H1 (cell line): ENCODE measurements at regions not wholly inside any gene's neighbourhood (a gene's known extent, or its start where the extent isn't known, plus 50 kb on each side); places are given as distances from the start of the nearest gene placed in this dataset.
A peak's percentile ranks its signal among the peaks of the same experiment; 100 is the strongest.

Experiments used
- CTCF ChIA-PET: fragments of 300-600 bp; sonication (Branson Sonifier 250); formaldehyde crosslinking; loops from one replicate; lab custom pipeline; 2021; ENCODE audit not compliant: partially characterized antibody; lab: Charles Lee
- POLR2A ChIA-PET: fragments of 300-600 bp; sonication (Branson Sonifier 250); formaldehyde crosslinking; loops from one replicate; lab custom pipeline; 2021; ENCODE audit warnings: inconsistent platforms; ENCODE audit not compliant: partially characterized antibody; lab: Charles Lee
- DNase-seq, 2 experiments: peaks; one replicate each; pipeline versions ENCODE4 v3.0.0 to v3.0.0-alpha.2; 2010 to 2022; ENCODE audit warnings: low spot score in 2 of 2, low read depth in 1 of 2, mixed read lengths in 1 of 2
- FAIRE-seq: peaks from 2 replicates; lab custom pipeline; 2011; peaks lifted over from hg19 to GRCh38; lab: Jason Lieb, UNC
- H2AFZ ChIP-seq: 2 replicates; pipeline ENCODE4 v1.8.1; 2012; ENCODE audit warnings: low read length, inconsistent platforms
- H2AK5ac ChIP-seq: 2 replicates; pipeline ENCODE4 v1.6.1; 2013; ENCODE audit warnings: low read depth, low read length
- H2BK120ac ChIP-seq: replicated peaks from 2 replicates; pipeline ENCODE3; 2013; ENCODE audit warnings: low read depth, low read length, inconsistent platforms
- H2BK12ac ChIP-seq: 2 replicates; pipeline ENCODE4 v1.6.1; 2013; ENCODE audit warnings: low read depth, low read length
- H2BK15ac ChIP-seq: 2 replicates; pipeline ENCODE4 v1.6.1; 2013; ENCODE audit warnings: low read length
- H2BK20ac ChIP-seq: 2 replicates; pipeline ENCODE4 v1.6.1; 2013; ENCODE audit warnings: low read length
- H2BK5ac ChIP-seq: 2 replicates; pipeline ENCODE4 v1.6.1; 2013; ENCODE audit warnings: low read depth, low read length
- H3K14ac ChIP-seq: 2 replicates; pipeline ENCODE4 v1.6.1; 2013; ENCODE audit warnings: inconsistent platforms; ENCODE audit not compliant: insufficient read length
- H3K18ac ChIP-seq: 2 replicates; pipeline ENCODE4 v1.6.1; 2013; ENCODE audit warnings: low read length; ENCODE audit errors: extremely low read depth
- H3K23ac ChIP-seq: 2 replicates; pipeline ENCODE4 v1.6.1; 2013; ENCODE audit warnings: inconsistent platforms; ENCODE audit not compliant: insufficient read length
- H3K23me2 ChIP-seq: 2 replicates; pipeline ENCODE4 v1.6.1; 2013; ENCODE audit warnings: low read depth, low read length
- H3K27ac ChIP-seq: 2 replicates; pipeline ENCODE4 v1.6.1; 2011; ENCODE audit warnings: low read depth, low read length, inconsistent platforms
- H3K27me3 ChIP-seq, 4 experiments: replicated peaks in 1 of 4; 1 replicate in 1 of 4; 2 replicates in 3 of 4; pipeline versions ENCODE4 v1.6.1 to v1.8.1; 2011 to 2013; ENCODE audit warnings: low read length in 3 of 4, mild to moderate bottlenecking in 3 of 4, inconsistent platforms in 2 of 4, mixed read lengths in 2 of 4, moderate library complexity in 1 of 4; ENCODE audit not compliant: control insufficient read depth in 3 of 4, insufficient read depth in 3 of 4; ENCODE audit errors: extremely low read depth in 1 of 4
- H3K36me3 ChIP-seq, 4 experiments: 2 replicates each; pipeline versions ENCODE4 v1.6.1 to v1.8.1; 2011 to 2013; ENCODE audit warnings: mild to moderate bottlenecking in 4 of 4, low read length in 3 of 4, moderate library complexity in 2 of 4, control low read depth in 1 of 4, inconsistent platforms in 1 of 4; ENCODE audit not compliant: insufficient read depth in 4 of 4, control insufficient read depth in 2 of 4
- H3K4ac ChIP-seq: replicated peaks from 2 replicates; pipeline ENCODE3; 2013; ENCODE audit warnings: low read length, low read depth, mixed read lengths, inconsistent platforms; ENCODE audit not compliant: insufficient read length
- H3K4me1 ChIP-seq, 4 experiments: replicated peaks in 1 of 4; 1 replicate in 1 of 4; 2 replicates in 3 of 4; pipeline versions ENCODE4 v1.6.1 to v1.8.1; 2011 to 2013; ENCODE audit warnings: low read length in 3 of 4, inconsistent platforms in 2 of 4, mixed read lengths in 1 of 4; ENCODE audit not compliant: insufficient read depth in 4 of 4, control insufficient read depth in 3 of 4
- H3K4me2 ChIP-seq, 2 experiments: 2 replicates each; pipeline versions ENCODE4 v1.6.1 to v1.8.1; 2011 to 2013; ENCODE audit warnings: low read depth in 2 of 2, low read length in 2 of 2, control low read depth in 1 of 2, inconsistent platforms in 1 of 2, mild to moderate bottlenecking in 1 of 2; ENCODE audit not compliant: insufficient read depth in 1 of 2
- H3K4me3 ChIP-seq, 4 experiments: fragments of 200-600, 300-600 bp in 1 of 4; sonication (generic), shearing (Covaris generic), sonication (Bioruptor Twin) in 1 of 4; 2 replicates each; pipeline versions ENCODE4 v1.5.1 to v1.8.1; 2011 to 2016; ENCODE audit warnings: low read length in 4 of 4, low read depth in 3 of 4, control low read depth in 2 of 4, inconsistent platforms in 2 of 4, mild to moderate bottlenecking in 2 of 4, mixed read lengths in 1 of 4, moderate library complexity in 1 of 4; ENCODE audit not compliant: insufficient read depth in 2 of 4; ENCODE audit errors: extremely low read depth in 1 of 4
- H3K56ac ChIP-seq: replicated peaks from 2 replicates; pipeline ENCODE3; 2013; ENCODE audit warnings: low read depth, mild to moderate bottlenecking, mixed read lengths, low read length, inconsistent platforms; ENCODE audit not compliant: insufficient read length
- H3K79me1 ChIP-seq: 2 replicates; pipeline ENCODE4 v1.6.1; 2013; ENCODE audit warnings: low read depth, low read length, control low read depth
- H3K79me2 ChIP-seq, 2 experiments: 2 replicates each; pipeline versions ENCODE4 v1.6.1 to v1.8.1; 2012 to 2013; ENCODE audit warnings: low read length in 2 of 2, mild to moderate bottlenecking in 2 of 2, inconsistent platforms in 1 of 2; ENCODE audit not compliant: insufficient read depth in 2 of 2, control insufficient read depth in 1 of 2
- H3K9ac ChIP-seq, 4 experiments: replicated peaks in 1 of 4; 1 replicate in 1 of 4; 2 replicates in 3 of 4; pipeline versions ENCODE4 v1.6.1 to v1.8.1; 2011 to 2013; ENCODE audit warnings: low read depth in 3 of 4, low read length in 3 of 4, control low read depth in 2 of 4, mild to moderate bottlenecking in 2 of 4, moderate library complexity in 2 of 4, inconsistent platforms in 1 of 4; ENCODE audit errors: extremely low read depth in 1 of 4
- H3K9me3 ChIP-seq, 2 experiments: 2 replicates each; pipeline versions ENCODE4 v1.6.1 to v1.8.1; 2012 to 2013; ENCODE audit warnings: mild to moderate bottlenecking in 2 of 2, moderate library complexity in 2 of 2, control low read depth in 1 of 2, inconsistent platforms in 1 of 2, low read depth in 1 of 2, low read length in 1 of 2, mixed read lengths in 1 of 2; ENCODE audit not compliant: insufficient read depth in 2 of 2
- H4K20me1 ChIP-seq, 2 experiments: replicated peaks in 1 of 2; 2 replicates each; pipeline versions ENCODE3 to v1.8.1; 2011 to 2013; ENCODE audit warnings: inconsistent platforms in 2 of 2, low read length in 2 of 2, mild to moderate bottlenecking in 1 of 2; ENCODE audit not compliant: insufficient read depth in 2 of 2, control insufficient read depth in 1 of 2
- H4K5ac ChIP-seq: 2 replicates; pipeline ENCODE4 v1.6.1; 2013; ENCODE audit warnings: low read length, low read depth, mixed read lengths, inconsistent platforms; ENCODE audit not compliant: insufficient read length
- H4K8ac ChIP-seq: 2 replicates; pipeline ENCODE4 v1.8.0; 2013; ENCODE audit warnings: mild to moderate bottlenecking, moderate library complexity, low read length, inconsistent platforms; ENCODE audit not compliant: insufficient read depth; ENCODE audit errors: extremely low read depth
- H4K91ac ChIP-seq: replicated peaks from 2 replicates; pipeline ENCODE3; 2013; ENCODE audit warnings: low read length, mixed read lengths, inconsistent platforms; ENCODE audit not compliant: insufficient read length
- ASH2L ChIP-seq: fragments of 200-600, 300-600 bp; sonication (generic); IDR thresholded peaks from one replicate; pipeline ENCODE4 v1.7.1; 2017; ENCODE audit warnings: low read length
- BCL11A ChIP-seq, 2 experiments: IDR thresholded peaks; one replicate each; pipeline ENCODE4 v1.6.1; 2011; ENCODE audit warnings: low read depth in 2 of 2, low read length in 2 of 2, mild to moderate bottlenecking in 2 of 2
- CBX5 ChIP-seq: fragments of 300-800, 300-1000 bp; sonication (generic); IDR thresholded peaks from 2 replicates; pipeline ENCODE4 v1.7.1; 2016; ENCODE audit warnings: antibody characterized with exemption, low read length, low read depth
- NANOG ChIP-seq: IDR thresholded peaks from 2 replicates; pipeline ENCODE4 v1.6.1; 2011; ENCODE audit warnings: low read length, low read depth, mild to moderate bottlenecking, inconsistent platforms; ENCODE audit not compliant: insufficient read depth, poor library complexity, severe bottlenecking
- RAD21 ChIP-seq, 2 experiments: IDR thresholded peaks in 1 of 2; conservative IDR thresholded peaks in 1 of 2; 2 replicates each; pipeline ENCODE4 v1.6.1; 2011; ENCODE audit warnings: low read depth in 2 of 2, low read length in 2 of 2, improper control_type of control experiment in 1 of 2, inconsistent platforms in 1 of 2, mild to moderate bottlenecking in 1 of 2, moderate library complexity in 1 of 2
- RBBP5 ChIP-seq: IDR thresholded peaks from 2 replicates; pipeline ENCODE4 v1.7.1; 2012; ENCODE audit warnings: low read depth, mild to moderate bottlenecking, inconsistent platforms, low read length, moderate library complexity, borderline replicate concordance
- SAP30 ChIP-seq: fragments of 300-600 bp; sonication (generic); IDR thresholded peaks from 2 replicates; pipeline ENCODE4 v1.7.1; 2012; ENCODE audit warnings: low read length, moderate library complexity, mild to moderate bottlenecking, inconsistent platforms; ENCODE audit not compliant: insufficient read depth, insufficient replicate concordance
- ZNF274 ChIP-seq: IDR thresholded peaks from 2 replicates; pipeline ENCODE4 v1.7.0; 2012; ENCODE audit warnings: low read length, borderline replicate concordance; ENCODE audit errors: extremely low read depth
- WGBS, 2 experiments: shearing (Covaris generic) in 1 of 2; methylation state at CpG; one replicate each; pipeline versions ENCODE4 v1.1.6 to v1.1.7; 2013 to 2015; ENCODE audit warnings: low lambda C conversion rate in 2 of 2, mixed read lengths in 2 of 2, inconsistent platforms in 1 of 2, low coverage in 1 of 2, missing lambda C conversion rate in 1 of 2; ENCODE audit not compliant: insufficient replicate concordance in 2 of 2, insufficient coverage in 1 of 2, insufficient read length in 1 of 2; ENCODE audit errors: extremely low coverage in 1 of 2, missing lambda C conversion rate in 1 of 2; 5-methylcytosine and 5-hydroxymethylcytosine counted together
- TF ChIP-seq, protein P1 (sequence below), 3 experiments: IDR thresholded peaks; 1 replicate in 2 of 3; 2 replicates in 1 of 3; pipeline versions ENCODE4 v1.5.1 to v1.6.1; 2011; ENCODE audit warnings: low read length in 3 of 3, mild to moderate bottlenecking in 3 of 3, inconsistent platforms in 2 of 3, low read depth in 1 of 3, moderate library complexity in 1 of 3; ENCODE audit not compliant: insufficient read depth in 1 of 3; ENCODE audit errors: control extremely low read depth in 1 of 3

GRCh38 chr1:209105701-209106100 lies 477.8 kb upstream of the CAMK1G start:
- Histone ChIP-seq H3K27me3 (no peaks in the 10 kb centered on the region), H3K14ac (no peak overlapping the region), H4K91ac (no peak overlapping the region), H3K23ac (no peak overlapping the region), H3K9ac (no peak overlapping the region), H3K79me2 (no peaks in the 10 kb centered on the region), H3K9me3 (no peaks in the 10 kb centered on the region), H3K56ac (no peak overlapping the region), H3K4me3 (no peak overlapping the region), H3K18ac (no peak overlapping the region), H4K5ac (no peak overlapping the region), H3K27ac (no peak overlapping the region), H2BK5ac (no peak overlapping the region), H4K8ac (no peak overlapping the region), H3K36me3 (no peaks in the 10 kb centered on the region), H2BK120ac (no peak overlapping the region), H3K4me1 (peaks cover 2 to 11% (median 8%) of the 10 kb centered on the region in 4 experiments; a peak in 6 of 7 replicates), H3K79me1 (no peaks in the 10 kb centered on the region), H2BK12ac (no peak overlapping the region), H3K4ac (no peak overlapping the region), H4K20me1 (no peaks in the 10 kb centered on the region), H3K23me2 (no peaks in the 10 kb centered on the region), H2BK20ac (no peak overlapping the region), H2AK5ac (no peak overlapping the region), H2BK15ac (no peak overlapping the region), H2AFZ (peak overlapping the region; percentile 73; the same call in 1 of the 2 replicates), H3K4me2 (no peak overlapping the region)
- POLR2A ChIA-PET, result no interaction called here
- WGBS, 2 experiments, result 86% methylated on average over 3 of the region's 3 CpGs; no CpG with 5 or more reads in 1 of the 2 experiments
- DNase-seq, result no peak
- CTCF ChIA-PET, result interaction anchor here (0.6 to 1.9 kb wide), 13 partner anchors 12 to 1112 kb away, joined by 3 to 6 read pairs (median 4); no protein-coding TSS in a partner anchor
- no peak for FAIRE-seq
- no peak for TF ChIP-seq ASH2L
- no peak for TF ChIP-seq SAP30
- no peak for TF ChIP-seq RAD21 (IDR thresholded peaks at IDR 0.05 in 1 of 2, conservative IDR thresholded peaks at IDR 0.05 in 1 of 2; ENCODE audit: low read depth in 2 of 2, low read length in 2 of 2)
- TF ChIP-seq ZNF274, result no peak
- no peak for TF ChIP-seq CBX5
- TF ChIP-seq, protein P1, sequence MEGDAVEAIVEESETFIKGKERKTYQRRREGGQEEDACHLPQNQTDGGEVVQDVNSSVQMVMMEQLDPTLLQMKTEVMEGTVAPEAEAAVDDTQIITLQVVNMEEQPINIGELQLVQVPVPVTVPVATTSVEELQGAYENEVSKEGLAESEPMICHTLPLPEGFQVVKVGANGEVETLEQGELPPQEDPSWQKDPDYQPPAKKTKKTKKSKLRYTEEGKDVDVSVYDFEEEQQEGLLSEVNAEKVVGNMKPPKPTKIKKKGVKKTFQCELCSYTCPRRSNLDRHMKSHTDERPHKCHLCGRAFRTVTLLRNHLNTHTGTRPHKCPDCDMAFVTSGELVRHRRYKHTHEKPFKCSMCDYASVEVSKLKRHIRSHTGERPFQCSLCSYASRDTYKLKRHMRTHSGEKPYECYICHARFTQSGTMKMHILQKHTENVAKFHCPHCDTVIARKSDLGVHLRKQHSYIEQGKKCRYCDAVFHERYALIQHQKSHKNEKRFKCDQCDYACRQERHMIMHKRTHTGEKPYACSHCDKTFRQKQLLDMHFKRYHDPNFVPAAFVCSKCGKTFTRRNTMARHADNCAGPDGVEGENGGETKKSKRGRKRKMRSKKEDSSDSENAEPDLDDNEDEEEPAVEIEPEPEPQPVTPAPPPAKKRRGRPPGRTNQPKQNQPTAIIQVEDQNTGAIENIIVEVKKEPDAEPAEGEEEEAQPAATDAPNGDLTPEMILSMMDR (IDR thresholded peaks at IDR 0.05; ENCODE audit: control extremely low read depth in 1 of 3, insufficient read depth in 1 of 3, low read depth in 1 of 3, low read length in 3 of 3), result no peak
- TF ChIP-seq BCL11A (IDR thresholded peaks at IDR 0.05; ENCODE audit: low read depth in 2 of 2, low read length in 2 of 2), result no peak
- no peak for TF ChIP-seq NANOG
- no peak for TF ChIP-seq RBBP5
